H1 (cell line): ENCODE measurements at regions not wholly inside any gene's neighbourhood (a gene's known extent, or its start where the extent isn't known, plus 50 kb on each side); places are given as distances from the start of the nearest gene placed in this dataset.

Source experiments
- EP300 ChIP-seq, 2 experiments: IDR thresholded peaks; 1 replicate in 1 of 2; 2 replicates in 1 of 2; pipeline ENCODE4 v1.6.1; 2011 to 2012; ENCODE audit warnings: low read depth in 2 of 2, low read length in 2 of 2, mild to moderate bottlenecking in 2 of 2, borderline replicate concordance in 1 of 2, inconsistent platforms in 1 of 2, moderate library complexity in 1 of 2
- POLR2A ChIP-seq, 2 experiments: IDR thresholded peaks; 1 replicate in 1 of 2; 2 replicates in 1 of 2; pipeline ENCODE4 v1.6.1; 2011; ENCODE audit warnings: low read depth in 2 of 2, low read length in 2 of 2, mild to moderate bottlenecking in 2 of 2; ENCODE audit errors: control extremely low read depth in 1 of 2
- SIX5 ChIP-seq: IDR thresholded peaks from 2 replicates; pipeline ENCODE4 v1.6.1; 2011; ENCODE audit warnings: mild to moderate bottlenecking, low read depth, low read length
- TF ChIP-seq, protein P1 (sequence below), 3 experiments: IDR thresholded peaks; 1 replicate in 2 of 3; 2 replicates in 1 of 3; pipeline versions ENCODE4 v1.5.1 to v1.6.1; 2011; ENCODE audit warnings: low read length in 3 of 3, mild to moderate bottlenecking in 3 of 3, inconsistent platforms in 2 of 3, low read depth in 1 of 3, moderate library complexity in 1 of 3; ENCODE audit not compliant: insufficient read depth in 1 of 3; ENCODE audit errors: control extremely low read depth in 1 of 3

DNA sequence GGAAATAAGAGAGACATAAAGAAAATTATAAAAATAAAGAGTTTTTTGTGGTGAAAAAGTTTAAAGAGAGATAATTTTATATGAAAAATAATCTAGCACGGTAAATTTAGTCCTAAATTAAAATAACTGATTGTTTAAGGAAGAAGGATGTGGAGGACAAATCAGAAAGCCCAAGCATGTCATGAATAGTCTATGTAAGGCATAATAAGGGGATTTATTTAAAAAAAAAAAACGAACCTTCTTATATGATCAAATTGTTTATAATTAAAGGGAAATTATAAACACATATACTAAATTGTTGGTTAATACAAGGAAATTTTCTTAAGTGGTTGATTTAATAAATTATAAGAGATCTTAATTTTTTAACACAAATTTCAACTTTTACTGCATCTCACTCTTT is 551.8 kb upstream of the TYRP1 start:
- TF ChIP-seq, protein P1, sequence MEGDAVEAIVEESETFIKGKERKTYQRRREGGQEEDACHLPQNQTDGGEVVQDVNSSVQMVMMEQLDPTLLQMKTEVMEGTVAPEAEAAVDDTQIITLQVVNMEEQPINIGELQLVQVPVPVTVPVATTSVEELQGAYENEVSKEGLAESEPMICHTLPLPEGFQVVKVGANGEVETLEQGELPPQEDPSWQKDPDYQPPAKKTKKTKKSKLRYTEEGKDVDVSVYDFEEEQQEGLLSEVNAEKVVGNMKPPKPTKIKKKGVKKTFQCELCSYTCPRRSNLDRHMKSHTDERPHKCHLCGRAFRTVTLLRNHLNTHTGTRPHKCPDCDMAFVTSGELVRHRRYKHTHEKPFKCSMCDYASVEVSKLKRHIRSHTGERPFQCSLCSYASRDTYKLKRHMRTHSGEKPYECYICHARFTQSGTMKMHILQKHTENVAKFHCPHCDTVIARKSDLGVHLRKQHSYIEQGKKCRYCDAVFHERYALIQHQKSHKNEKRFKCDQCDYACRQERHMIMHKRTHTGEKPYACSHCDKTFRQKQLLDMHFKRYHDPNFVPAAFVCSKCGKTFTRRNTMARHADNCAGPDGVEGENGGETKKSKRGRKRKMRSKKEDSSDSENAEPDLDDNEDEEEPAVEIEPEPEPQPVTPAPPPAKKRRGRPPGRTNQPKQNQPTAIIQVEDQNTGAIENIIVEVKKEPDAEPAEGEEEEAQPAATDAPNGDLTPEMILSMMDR (IDR thresholded peaks at IDR 0.05; ENCODE audit: control extremely low read depth in 1 of 3, insufficient read depth in 1 of 3, low read depth in 1 of 3, low read length in 3 of 3), result no peak
- TF ChIP-seq EP300 (IDR thresholded peaks at IDR 0.05; ENCODE audit: borderline replicate concordance in 1 of 2, low read depth in 2 of 2, low read length in 2 of 2) (no peak), POLR2A (IDR thresholded peaks at IDR 0.05; ENCODE audit: control extremely low read depth in 1 of 2, low read depth in 2 of 2, low read length in 2 of 2) (no peak), SIX5 (no peak)
